GM12864 (cell line): ENCODE measurements at regions not wholly inside any gene's neighbourhood (a gene's known extent, or its start where the extent isn't known, plus 50 kb on each side); places are given as distances from the start of the nearest gene placed in this dataset.

Experiments used
- DNase-seq: peaks from one replicate; pipeline ENCODE4 v3.0.0-alpha.2; 2011; ENCODE audit warnings: low read depth
- H3K4me3 ChIP-seq: 2 replicates; pipeline ENCODE4 v1.5.1; 2011; ENCODE audit warnings: mild to moderate bottlenecking, low read depth, low read length, control low read depth
- CTCF ChIP-seq: IDR thresholded peaks from 2 replicates; pipeline ENCODE4 v1.5.1; 2011; ENCODE audit warnings: low read depth, mild to moderate bottlenecking, moderate library complexity, low read length, control low read depth, inconsistent platforms; ENCODE audit errors: missing control alignments

DNA sequence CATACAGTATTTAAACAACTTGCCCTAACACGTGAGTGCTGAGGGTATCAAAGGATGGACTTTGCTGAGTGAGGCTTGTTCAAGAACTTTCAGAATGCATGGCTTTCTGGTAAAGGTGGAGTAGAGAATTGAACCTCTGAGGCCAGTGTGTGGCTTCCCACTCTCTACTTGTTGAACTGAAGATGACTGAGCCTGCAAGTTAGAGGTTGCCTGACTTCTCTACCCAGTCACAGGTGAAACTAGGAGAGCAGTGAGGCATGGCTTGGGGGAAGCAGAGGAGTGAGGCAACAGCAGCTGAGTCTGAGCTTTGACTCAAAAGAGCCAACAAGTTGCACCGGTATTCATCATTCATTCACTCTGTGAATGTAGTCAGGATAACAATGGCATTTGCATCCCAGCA lies 256.4 kb upstream of the SESN3 start:
- no peak for TF ChIP-seq CTCF
- no peak overlapping the region for H3K4me3 ChIP-seq
- DNase-seq = peak; percentile 61

GRCh38 chr11:95486979-95487378 lies 256.0 kb upstream of the SESN3 start:
- no peak for DNase-seq
- no peak overlapping the region for H3K4me3 ChIP-seq
- TF ChIP-seq CTCF = no peak

DNA sequence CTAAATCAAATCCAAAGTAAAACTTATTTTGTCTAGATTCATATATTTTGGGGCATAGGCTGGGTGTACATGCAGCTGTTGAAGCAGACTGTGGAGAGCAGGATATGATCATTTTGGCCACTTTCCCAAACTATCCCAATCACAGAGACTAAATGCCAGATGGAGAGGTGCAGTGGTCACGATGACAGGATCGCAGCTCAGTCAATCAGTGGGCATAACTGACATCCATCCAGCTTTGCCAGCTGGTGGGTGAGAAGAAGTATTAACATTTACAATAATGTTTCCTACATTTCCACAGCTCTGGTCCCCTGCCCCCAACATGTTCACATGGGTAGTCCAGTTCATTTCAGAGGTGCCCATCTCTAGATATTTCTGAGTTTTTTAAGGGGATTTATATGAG lies 255.5 kb upstream of the SESN3 start:
- TF ChIP-seq CTCF = no peak
- DNase-seq = no peak
- no peak overlapping the region for H3K4me3 ChIP-seq

DNA sequence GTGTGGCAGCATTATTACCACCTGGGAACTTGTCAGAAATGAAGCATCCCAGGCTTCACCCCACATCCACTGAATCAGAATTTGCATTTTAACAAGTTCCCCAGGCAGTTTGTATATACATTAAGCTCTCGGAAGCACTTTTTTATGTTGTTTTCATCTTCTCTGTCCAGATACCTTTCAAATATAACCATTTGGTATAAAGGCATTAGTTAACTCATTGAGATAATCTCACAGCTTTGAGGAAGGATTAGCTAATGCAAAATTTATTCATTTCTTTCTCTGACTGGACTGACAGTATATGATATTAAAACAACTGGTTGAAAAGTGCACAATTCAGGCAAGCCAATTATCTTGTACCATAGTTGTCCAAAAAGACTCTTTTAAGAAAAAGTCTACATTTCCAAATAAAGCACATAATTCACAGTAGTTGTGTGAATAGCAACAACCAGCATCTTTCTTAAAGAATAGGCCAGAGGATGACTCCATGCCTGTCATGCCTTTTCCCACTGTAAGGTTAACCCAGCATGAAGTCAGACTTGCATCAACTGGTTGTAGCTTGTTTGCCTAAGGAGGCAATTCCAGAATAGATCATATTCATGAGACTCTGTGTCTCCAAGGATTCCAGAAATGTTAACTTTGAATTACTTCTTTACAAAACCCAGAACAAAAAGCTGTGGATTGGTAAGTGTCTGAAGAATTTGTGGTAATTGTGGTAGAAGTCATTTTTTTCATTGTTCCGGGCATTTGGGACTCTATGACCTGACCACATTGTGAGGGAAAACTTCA lies 254.3 kb upstream of the SESN3 start:
- TF ChIP-seq CTCF = no peak
- DNase-seq = no peak
- H3K4me3 ChIP-seq = no peak overlapping the region

DNA sequence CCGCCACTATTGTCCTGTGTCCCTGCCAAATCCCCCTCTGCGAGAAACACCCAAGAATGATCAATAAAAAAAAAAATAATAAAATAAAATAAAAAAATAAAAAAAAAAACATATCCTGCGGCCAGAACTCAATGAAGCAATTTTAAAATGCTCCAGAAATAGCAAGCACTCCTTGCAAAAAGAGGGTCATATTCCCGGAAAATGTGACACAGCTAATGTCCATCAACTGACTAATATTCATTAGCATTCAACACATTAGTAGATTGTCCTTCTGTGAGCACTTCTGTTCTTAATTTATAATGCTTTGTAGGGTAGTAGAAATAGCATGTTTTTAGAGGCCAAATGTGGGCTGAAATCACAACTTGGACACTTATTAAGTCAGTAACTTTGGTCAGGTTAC lies 252.3 kb upstream of the SESN3 start:
- H3K4me3 ChIP-seq = no peak overlapping the region
- no peak for TF ChIP-seq CTCF
- DNase-seq = no peak

DNA sequence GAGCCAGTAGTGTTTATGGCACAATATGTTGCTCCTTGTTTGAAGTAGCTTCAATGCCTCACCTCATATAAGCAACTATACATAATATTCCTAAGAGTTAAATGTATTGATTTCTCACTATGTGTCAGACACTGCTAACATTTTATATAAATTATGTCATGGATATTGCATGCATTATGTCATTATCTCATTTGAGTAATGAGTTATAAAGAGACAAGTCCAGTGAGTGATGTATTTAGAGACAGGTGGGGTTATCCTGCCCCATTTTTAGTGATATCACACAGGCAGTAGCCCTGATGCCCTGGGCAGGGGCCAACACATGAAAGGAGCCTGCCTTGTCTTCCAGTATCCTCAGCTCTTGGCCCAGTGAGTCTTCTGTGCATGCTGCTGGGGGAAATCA lies 247.0 kb upstream of the SESN3 start:
- no peak for DNase-seq
- no peak overlapping the region for H3K4me3 ChIP-seq
- TF ChIP-seq CTCF = no peak

- no peak for DNase-seq
- TF ChIP-seq CTCF = no peak
- no peak overlapping the region for H3K4me3 ChIP-seq
Measured at GRCh38 chr11:95469258-95469657, 238.3 kb upstream of the SESN3 start.
